Neuronal stem cell (in vitro differentiated cells): ENCODE measurements at regions not wholly inside any gene's neighbourhood (a gene's known extent, or its start where the extent isn't known, plus 50 kb on each side); places are given as distances from the start of the nearest gene placed in this dataset.

Source experiments
- DNase-seq: peaks from one replicate; pipeline ENCODE4 v3.0.0-alpha.2; 2013; ENCODE audit warnings: low spot score
- H2AFZ ChIP-seq: one replicate; pipeline ENCODE4 v1.6.1; 2013; ENCODE audit warnings: mild to moderate bottlenecking, low read length, inconsistent platforms
- H2AK5ac ChIP-seq: 2 replicates; pipeline ENCODE4 v1.6.1; 2013; ENCODE audit warnings: low read depth, mild to moderate bottlenecking, inconsistent platforms, low read length, moderate library complexity, mixed read lengths
- H2BK120ac ChIP-seq: 2 replicates; pipeline ENCODE4 v1.6.1; 2013; ENCODE audit warnings: low read depth, mild to moderate bottlenecking, inconsistent platforms, low read length, moderate library complexity, mixed read lengths
- H2BK12ac ChIP-seq: one replicate; pipeline ENCODE4 v1.6.1; 2013; ENCODE audit warnings: low read length, inconsistent platforms
- H2BK15ac ChIP-seq: 2 replicates; pipeline ENCODE4 v1.6.1; 2013; ENCODE audit warnings: mild to moderate bottlenecking, low read length, inconsistent platforms, mixed read lengths
- H2BK5ac ChIP-seq: one replicate; pipeline ENCODE4 v1.6.1; 2013; ENCODE audit warnings: inconsistent platforms, mild to moderate bottlenecking, low read length, moderate library complexity
- H3K14ac ChIP-seq: one replicate; pipeline ENCODE4 v1.6.1; 2013; ENCODE audit warnings: low read length, inconsistent platforms
- H3K18ac ChIP-seq: 2 replicates; pipeline ENCODE4 v1.6.1; 2013; ENCODE audit warnings: low read length, inconsistent platforms
- H3K23ac ChIP-seq: 2 replicates; pipeline ENCODE4 v1.6.1; 2013; ENCODE audit warnings: low read depth, mild to moderate bottlenecking, mixed read lengths, low read length, inconsistent platforms; ENCODE audit not compliant: poor library complexity
- H3K27ac ChIP-seq: replicated peaks from 3 replicates; pipeline ENCODE4 v1.5.1; 2013; ENCODE audit warnings: low read length, inconsistent platforms
- H3K27me3 ChIP-seq, 3 experiments: 2 replicates each; pipeline ENCODE4 v1.6.1; 2013; ENCODE audit warnings: low read length in 3 of 3, mild to moderate bottlenecking in 2 of 3, inconsistent platforms in 1 of 3, low read depth in 1 of 3, mixed read lengths in 1 of 3, moderate library complexity in 1 of 3; ENCODE audit not compliant: control insufficient read depth in 3 of 3, insufficient read depth in 3 of 3
- H3K36me3 ChIP-seq, 2 donors: replicated peaks in 1 of 2; 2 replicates each; pipeline ENCODE4 v1.6.1; 2013; ENCODE audit warnings: low read length in 2 of 2; ENCODE audit not compliant: control insufficient read depth in 2 of 2, insufficient read depth in 2 of 2
- H3K4ac ChIP-seq: 2 replicates; pipeline ENCODE4 v1.6.1; 2013; ENCODE audit warnings: inconsistent platforms, mild to moderate bottlenecking, low read length, moderate library complexity
- H3K4me1 ChIP-seq, 2 donors: 1 replicate in 1 of 2; 2 replicates in 1 of 2; pipeline ENCODE4 v1.6.1; 2013; ENCODE audit warnings: low read length in 2 of 2, low read depth in 1 of 2; ENCODE audit not compliant: control insufficient read depth in 2 of 2, insufficient read depth in 1 of 2
- H3K4me2 ChIP-seq: one replicate; pipeline ENCODE4 v1.6.1; 2013; ENCODE audit warnings: mild to moderate bottlenecking, low read length, inconsistent platforms; ENCODE audit not compliant: insufficient read depth, poor library complexity, severe bottlenecking
- H3K4me3 ChIP-seq, 2 donors: 2 replicates each; pipeline ENCODE4 v1.5.1; 2013; ENCODE audit warnings: low read length in 2 of 2, mild to moderate bottlenecking in 2 of 2, inconsistent platforms in 1 of 2, moderate library complexity in 1 of 2
- H3K79me1 ChIP-seq: one replicate; pipeline ENCODE4 v1.6.1; 2013; ENCODE audit warnings: low read depth, mild to moderate bottlenecking, inconsistent platforms, low read length, moderate library complexity
- H3K9ac ChIP-seq: one replicate; pipeline ENCODE4 v1.6.1; 2013; ENCODE audit warnings: mild to moderate bottlenecking, low read depth, low read length, inconsistent platforms; ENCODE audit not compliant: poor library complexity
- H3K9me3 ChIP-seq, 2 donors: replicated peaks in 1 of 2; 2 replicates each; pipeline versions ENCODE3 to v1.6.1; 2013; ENCODE audit warnings: low read length in 2 of 2, mild to moderate bottlenecking in 2 of 2, inconsistent platforms in 1 of 2, low read depth in 1 of 2, mixed read lengths in 1 of 2, moderate library complexity in 1 of 2; ENCODE audit not compliant: control insufficient read depth in 2 of 2, insufficient read depth in 1 of 2
- H4K8ac ChIP-seq: one replicate; pipeline ENCODE4 v1.6.1; 2013; ENCODE audit warnings: low read depth, mild to moderate bottlenecking, inconsistent platforms, low read length, moderate library complexity
- H4K91ac ChIP-seq: one replicate; pipeline ENCODE4 v1.6.1; 2013; ENCODE audit warnings: low read length, low read depth, mild to moderate bottlenecking, inconsistent platforms; ENCODE audit not compliant: poor library complexity
- WGBS, 2 donors: extraction: QIAGEN DNeasy Blood & Tissue Kit; methylation state at CpG; one replicate each; pipeline ENCODE4 v1.1.7; 2013; ENCODE audit warnings: missing lambda C conversion rate in 2 of 2, mixed read lengths in 1 of 2; ENCODE audit not compliant: insufficient read length in 2 of 2, insufficient replicate concordance in 1 of 2; ENCODE audit errors: extremely low coverage in 2 of 2; 5-methylcytosine and 5-hydroxymethylcytosine counted together

DNA sequence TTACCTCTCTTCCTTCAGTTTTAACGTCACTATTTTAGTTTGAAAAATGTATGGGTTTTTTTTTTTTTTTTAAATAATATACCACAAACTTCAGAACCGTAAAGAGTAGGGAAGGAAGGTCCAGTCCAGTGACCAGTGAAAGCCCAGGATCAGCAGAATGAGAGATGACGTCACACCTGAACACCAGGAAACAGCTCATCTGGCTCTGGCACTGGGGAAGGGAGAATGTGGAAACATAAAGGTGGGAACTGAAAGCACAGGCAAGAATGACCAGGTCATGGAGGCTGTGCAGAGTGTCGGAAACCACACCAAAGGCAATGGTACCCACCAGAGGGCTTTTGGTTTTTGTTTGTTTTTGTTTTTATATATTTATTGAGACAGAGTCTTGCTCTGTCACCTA is 141.2 kb downstream of the DHX15 start:
- H3K4me3 ChIP-seq, result no peak overlapping the region
- H4K8ac ChIP-seq, result no peak overlapping the region
- no peak overlapping the region for H3K27ac ChIP-seq
- H3K9ac ChIP-seq, result no peak overlapping the region
- no peak overlapping the region for H2AFZ ChIP-seq
- H2AK5ac ChIP-seq, result no peak overlapping the region
- no peak overlapping the region for H3K18ac ChIP-seq
- H2BK12ac ChIP-seq, result no peak overlapping the region
- H3K79me1 ChIP-seq, result no peaks in the 10 kb centered on the region
- no peaks in the 10 kb centered on the region for H3K27me3 ChIP-seq
- H3K4me1 ChIP-seq, result no peaks in the 10 kb centered on the region
- H3K9me3 ChIP-seq, result no peaks in the 10 kb centered on the region
- H4K91ac ChIP-seq, result no peak overlapping the region
- WGBS, 2 donors, result no CpG with 5 or more reads among the region's 4 CpGs
- H3K23ac ChIP-seq, result no peak overlapping the region
- no peaks in the 10 kb centered on the region for H3K36me3 ChIP-seq
- no peak overlapping the region for H2BK15ac ChIP-seq
- H3K4me2 ChIP-seq, result no peak overlapping the region
- H3K4ac ChIP-seq, result no peak overlapping the region
- no peak overlapping the region for H2BK5ac ChIP-seq
- H3K14ac ChIP-seq, result no peak overlapping the region
- DNase-seq, result no peak
- no peak overlapping the region for H2BK120ac ChIP-seq

DNA sequence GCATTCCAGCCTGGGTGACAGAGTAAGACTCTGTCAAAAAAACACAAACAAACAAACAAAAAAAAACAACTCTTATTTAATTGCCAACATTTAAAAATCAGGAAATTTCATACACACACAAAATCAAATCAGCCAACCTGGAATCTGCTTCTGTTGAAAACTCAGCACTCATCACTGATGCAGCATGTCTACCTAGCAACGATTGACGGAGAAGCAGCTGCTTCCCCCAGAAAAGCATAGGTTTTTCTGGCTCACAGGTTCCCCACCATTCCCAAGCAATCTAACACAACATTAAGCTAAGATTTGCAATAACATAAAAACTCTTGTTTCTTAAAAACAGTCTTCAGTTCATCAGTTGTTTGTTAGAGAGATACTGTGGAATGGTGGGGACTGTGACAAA is 143.6 kb downstream of the DHX15 start:
- H3K4me2 ChIP-seq, result no peak overlapping the region
- no peaks in the 10 kb centered on the region for H3K27me3 ChIP-seq
- no peak overlapping the region for H3K18ac ChIP-seq
- H3K9me3 ChIP-seq, result no peaks in the 10 kb centered on the region
- H3K23ac ChIP-seq, result no peak overlapping the region
- H4K91ac ChIP-seq, result no peak overlapping the region
- H3K4me1 ChIP-seq, result no peaks in the 10 kb centered on the region
- no peak overlapping the region for H2BK15ac ChIP-seq
- no peak overlapping the region for H3K4ac ChIP-seq
- H2AFZ ChIP-seq, result no peak overlapping the region
- H2BK120ac ChIP-seq, result no peak overlapping the region
- H2AK5ac ChIP-seq, result no peak overlapping the region
- no CpG with 5 or more reads among the region's 2 CpGs for WGBS, 2 donors
- H3K36me3 ChIP-seq, result no peaks in the 10 kb centered on the region
- H2BK12ac ChIP-seq, result no peak overlapping the region
- DNase-seq, result no peak
- no peak overlapping the region for H3K4me3 ChIP-seq
- H2BK5ac ChIP-seq, result no peak overlapping the region
- H3K79me1 ChIP-seq, result no peaks in the 10 kb centered on the region
- H3K14ac ChIP-seq, result no peak overlapping the region
- no peak overlapping the region for H3K9ac ChIP-seq
- no peak overlapping the region for H4K8ac ChIP-seq
- no peak overlapping the region for H3K27ac ChIP-seq

DNA sequence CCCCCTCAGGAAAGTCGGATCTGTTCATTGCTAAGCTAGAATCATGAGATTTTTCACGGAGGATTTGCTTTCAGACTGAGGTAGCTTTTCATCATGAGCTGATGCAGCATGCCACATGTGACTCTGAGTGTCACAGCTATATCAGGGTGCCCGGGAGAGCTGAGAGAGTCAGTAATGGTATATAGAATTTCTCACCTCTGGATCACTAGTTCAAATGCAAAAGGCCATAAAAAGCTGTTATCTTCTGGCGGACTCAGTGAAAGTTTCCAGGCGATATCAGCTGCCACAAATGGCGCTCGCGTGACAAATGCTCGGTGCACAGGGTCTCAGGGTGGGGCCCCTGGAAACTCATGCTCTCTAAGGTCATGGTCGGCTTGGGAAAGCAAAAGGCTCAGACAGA is 150.1 kb downstream of the DHX15 start:
- H3K4me3 ChIP-seq, result no peak overlapping the region
- no peak overlapping the region for H3K14ac ChIP-seq
- no peak overlapping the region for H2AK5ac ChIP-seq
- H4K8ac ChIP-seq, result no peak overlapping the region
- H3K27ac ChIP-seq, result no peak overlapping the region
- WGBS, 2 donors, result no CpG with 5 or more reads among the region's 10 CpGs
- no peak overlapping the region for H2BK12ac ChIP-seq
- no peak for DNase-seq
- H3K4me1 ChIP-seq, result peaks cover 0 to 2% of the 10 kb centered on the region in 2 donors
- no peaks in the 10 kb centered on the region for H3K9me3 ChIP-seq
- no peak overlapping the region for H3K4me2 ChIP-seq
- H3K9ac ChIP-seq, result no peak overlapping the region
- no peak overlapping the region for H2BK15ac ChIP-seq
- H2AFZ ChIP-seq, result no peak overlapping the region
- H3K18ac ChIP-seq, result no peak overlapping the region
- H3K23ac ChIP-seq, result no peak overlapping the region
- no peak overlapping the region for H3K4ac ChIP-seq
- H2BK5ac ChIP-seq, result no peak overlapping the region
- no peak overlapping the region for H4K91ac ChIP-seq
- H3K79me1 ChIP-seq, result no peaks in the 10 kb centered on the region
- no peaks in the 10 kb centered on the region for H3K27me3 ChIP-seq
- no peak overlapping the region for H2BK120ac ChIP-seq
- no peaks in the 10 kb centered on the region for H3K36me3 ChIP-seq

DNA sequence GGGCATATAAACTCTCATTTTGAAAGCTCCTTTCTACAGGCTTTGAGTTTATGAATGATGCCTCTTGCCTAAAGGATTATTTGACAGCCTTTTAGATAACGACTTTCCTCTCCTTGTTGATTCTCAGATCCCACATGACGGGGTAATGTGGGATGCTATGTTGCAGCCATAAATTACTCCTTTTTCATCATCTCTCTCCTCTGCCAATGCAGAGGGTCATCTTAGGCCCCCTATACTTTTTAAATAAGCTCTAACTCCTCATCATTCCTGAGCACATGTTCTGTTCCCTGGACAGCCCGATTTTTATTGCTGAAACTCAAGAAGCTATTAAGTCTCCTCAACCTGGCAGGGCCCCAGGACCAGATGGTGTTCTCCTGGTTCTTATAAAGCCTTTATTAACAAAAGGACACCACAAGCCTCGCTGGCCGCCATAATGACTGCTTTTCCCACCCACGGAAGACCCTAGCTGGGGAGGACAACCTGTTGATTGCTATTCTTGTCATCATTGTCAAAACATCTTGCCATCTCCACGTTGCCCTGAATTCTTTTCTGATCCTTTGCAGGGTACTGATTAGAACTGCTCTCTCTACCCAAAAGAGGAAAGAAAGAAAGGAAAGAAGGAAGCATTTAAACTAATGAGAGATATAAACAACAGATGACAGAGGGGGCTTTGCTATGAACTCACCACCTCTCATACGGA is 150.7 kb downstream of the DHX15 start:
- Histone ChIP-seq H2BK15ac (no peak overlapping the region), H3K18ac (no peak overlapping the region), H2BK12ac (no peak overlapping the region), H2AFZ (no peak overlapping the region), H3K4me3 (no peak overlapping the region), H2BK5ac (no peak overlapping the region), H3K4me1 (peaks cover 0 to 2% of the 10 kb centered on the region in 2 donors), H3K9ac (no peak overlapping the region), H3K14ac (no peak overlapping the region), H2BK120ac (no peak overlapping the region), H3K4me2 (no peak overlapping the region), H3K4ac (no peak overlapping the region), H4K8ac (no peak overlapping the region), H3K27ac (no peak overlapping the region), H3K23ac (no peak overlapping the region), H3K9me3 (no peaks in the 10 kb centered on the region), H3K27me3 (no peaks in the 10 kb centered on the region), H2AK5ac (no peak overlapping the region), H3K79me1 (no peaks in the 10 kb centered on the region), H3K36me3 (no peaks in the 10 kb centered on the region), H4K91ac (no peak overlapping the region)
- DNase-seq, result no peak
- no CpG with 5 or more reads among the region's 8 CpGs for WGBS, 2 donors
